ENCODE measurements at regions not wholly inside any gene's neighbourhood (a gene's known extent, or its start where the extent isn't known, plus 50 kb on each side); places are given as distances from the start of the nearest gene placed in this dataset.
"Not testable (repeated sequence)": the region's sequence is repeated elsewhere in the genome, so short reads cannot be mapped to it uniquely, and the experiment has no call there.

DNA sequence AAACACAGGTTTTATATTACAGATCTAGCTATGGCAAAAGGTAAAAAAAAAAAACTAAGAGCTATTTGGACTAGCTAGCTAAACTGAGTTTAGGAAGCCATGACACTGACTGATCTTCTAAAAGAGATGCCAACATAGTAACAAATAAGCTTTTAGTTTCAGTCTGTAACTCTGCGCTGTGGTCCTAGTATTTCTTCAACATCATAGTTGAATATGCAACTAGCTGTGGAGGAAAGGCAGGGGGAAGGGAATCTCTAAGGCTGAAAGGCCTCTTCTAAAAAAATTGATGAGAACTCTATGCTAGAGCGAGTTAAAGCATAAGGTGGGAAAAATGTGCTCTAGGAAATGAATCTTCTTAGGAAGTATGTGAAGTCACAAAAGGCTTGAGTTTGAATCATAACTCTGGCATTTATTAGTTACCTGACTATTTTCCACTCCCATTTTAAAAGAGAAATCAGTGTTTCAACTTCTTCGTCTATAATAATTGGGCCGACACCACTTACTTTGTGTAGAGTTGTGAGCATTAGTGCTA, 108.8 kb downstream of the NBPF12 start:
- H2AFZ ChIP-seq (ENCODE audit: low read depth, low read length, poor library complexity, severe bottlenecking); H3K79me2 ChIP-seq (ENCODE audit: insufficient read depth, low read length); H3K9me2 ChIP-seq (ENCODE audit: insufficient read depth); RAD21 ChIA-PET (ENCODE audit: low non-redundant PET in 1 of 2, low total read pairs in 2 of 2, uncharacterized antibody in 2 of 2, unreplicated experiment in 2 of 2); H3K4me3 ChIP-seq (replicated peaks in 1 of 2; ENCODE audit: low read depth in 1 of 2, low read length in 2 of 2); H3K9ac ChIP-seq (ENCODE audit: low read length); H3K9me3 ChIP-seq (ENCODE audit: control insufficient read depth in 1 of 2, insufficient read depth in 1 of 2, low read depth in 1 of 2, low read length in 2 of 2); DNase-seq (ENCODE audit: low read depth, low spot score); H3K4me1 ChIP-seq (ENCODE audit: control insufficient read depth in 1 of 2, insufficient read depth in 2 of 2, low read length in 2 of 2); POLR2A ChIA-PET; ATAC-seq; H4K20me1 ChIP-seq (ENCODE audit: insufficient read depth); H3K4me2 ChIP-seq (ENCODE audit: low read length); CTCF ChIA-PET; H3K27ac ChIP-seq (ENCODE audit: low read depth, low read length); BruUV-seq (replicated peaks); H3K36me3 ChIP-seq (ENCODE audit: control insufficient read depth in 1 of 2, insufficient read depth in 2 of 2, low read length in 2 of 2): not testable (repeated sequence)
- peaks cover 19% of the 10 kb centered on the region for H3K27me3 ChIP-seq (ENCODE audit: insufficient read depth, low read length)
- intact Hi-C loops (cut with micrococcal nuclease) = loop anchor here (10.0 kb wide), 1 partner anchor 1938 kb away; no protein-coding TSS in a partner anchor

GRCh38 chr1:147046189-147046862, 108.2 kb downstream of the NBPF12 start:
- Histone ChIP-seq H3K4me2 (ENCODE audit: low read length) (no peak overlapping the region), H3K9me3 (ENCODE audit: control insufficient read depth in 1 of 2, insufficient read depth in 1 of 2, low read depth in 1 of 2, low read length in 2 of 2) (no peaks in the 10 kb centered on the region), H3K9ac (ENCODE audit: low read length) (no peak overlapping the region), H3K27ac (ENCODE audit: low read depth, low read length) (no peak overlapping the region), H3K4me1 (ENCODE audit: control insufficient read depth in 1 of 2, insufficient read depth in 2 of 2, low read length in 2 of 2) (no peaks in the 10 kb centered on the region), H3K79me2 (ENCODE audit: insufficient read depth, low read length) (no peaks in the 10 kb centered on the region), H3K36me3 (ENCODE audit: control insufficient read depth in 1 of 2, insufficient read depth in 2 of 2, low read length in 2 of 2) (no peaks in the 10 kb centered on the region), H2AFZ (ENCODE audit: low read depth, low read length, poor library complexity, severe bottlenecking) (no peak overlapping the region), H3K9me2 (ENCODE audit: insufficient read depth) (no peaks in the 10 kb centered on the region), H4K20me1 (ENCODE audit: insufficient read depth) (no peaks in the 10 kb centered on the region), H3K27me3 (ENCODE audit: insufficient read depth, low read length) (peaks cover 22% of the 10 kb centered on the region), H3K4me3 (replicated peaks in 1 of 2; ENCODE audit: low read depth in 1 of 2, low read length in 2 of 2) (no peak overlapping the region)
- TF ChIP-seq EZH2phosphoT487 (IDR thresholded peaks at IDR 0.05; ENCODE audit: borderline replicate concordance) = no peak
- TF ChIP-seq, protein P1, sequence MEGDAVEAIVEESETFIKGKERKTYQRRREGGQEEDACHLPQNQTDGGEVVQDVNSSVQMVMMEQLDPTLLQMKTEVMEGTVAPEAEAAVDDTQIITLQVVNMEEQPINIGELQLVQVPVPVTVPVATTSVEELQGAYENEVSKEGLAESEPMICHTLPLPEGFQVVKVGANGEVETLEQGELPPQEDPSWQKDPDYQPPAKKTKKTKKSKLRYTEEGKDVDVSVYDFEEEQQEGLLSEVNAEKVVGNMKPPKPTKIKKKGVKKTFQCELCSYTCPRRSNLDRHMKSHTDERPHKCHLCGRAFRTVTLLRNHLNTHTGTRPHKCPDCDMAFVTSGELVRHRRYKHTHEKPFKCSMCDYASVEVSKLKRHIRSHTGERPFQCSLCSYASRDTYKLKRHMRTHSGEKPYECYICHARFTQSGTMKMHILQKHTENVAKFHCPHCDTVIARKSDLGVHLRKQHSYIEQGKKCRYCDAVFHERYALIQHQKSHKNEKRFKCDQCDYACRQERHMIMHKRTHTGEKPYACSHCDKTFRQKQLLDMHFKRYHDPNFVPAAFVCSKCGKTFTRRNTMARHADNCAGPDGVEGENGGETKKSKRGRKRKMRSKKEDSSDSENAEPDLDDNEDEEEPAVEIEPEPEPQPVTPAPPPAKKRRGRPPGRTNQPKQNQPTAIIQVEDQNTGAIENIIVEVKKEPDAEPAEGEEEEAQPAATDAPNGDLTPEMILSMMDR (IDR thresholded peaks at IDR 0.05 in 2 of 3, conservative IDR thresholded peaks at IDR 0.05 in 1 of 3; ENCODE audit: borderline replicate concordance in 1 of 3, insufficient read depth in 1 of 3, low read depth in 2 of 3, low read length in 2 of 3) = no peak
- no peak for TF ChIP-seq CEBPB (IDR thresholded peaks at IDR 0.05; ENCODE audit: low read depth)
- TF ChIP-seq SIN3A (IDR thresholded peaks at IDR 0.05; ENCODE audit: low read depth) = no peak
- no peak for TF ChIP-seq TCF7L2 (IDR thresholded peaks at IDR 0.05; ENCODE audit: borderline replicate concordance, extremely low read depth, insufficient read depth, insufficient read length)
- no peak for TF ChIP-seq FOSL1 (IDR thresholded peaks at IDR 0.05; ENCODE audit: low read depth)
- no peak for TF ChIP-seq EGR1 (IDR thresholded peaks at IDR 0.05; ENCODE audit: low read depth)
- TF ChIP-seq EZH2 (IDR thresholded peaks at IDR 0.05) = no peak
- TF ChIP-seq ELF1 (IDR thresholded peaks at IDR 0.05; ENCODE audit: borderline replicate concordance, low read depth) = no peak
- TF ChIP-seq POLR2AphosphoS5 (IDR thresholded peaks at IDR 0.05; ENCODE audit: low read depth, low read length) = no peak
- TF ChIP-seq, protein P2, sequence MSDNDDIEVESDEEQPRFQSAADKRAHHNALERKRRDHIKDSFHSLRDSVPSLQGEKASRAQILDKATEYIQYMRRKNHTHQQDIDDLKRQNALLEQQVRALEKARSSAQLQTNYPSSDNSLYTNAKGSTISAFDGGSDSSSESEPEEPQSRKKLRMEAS (IDR thresholded peaks at IDR 0.05) = no peak
- TF ChIP-seq SRF (IDR thresholded peaks at IDR 0.05; ENCODE audit: low read depth) = no peak
- TF ChIP-seq ZFX (IDR thresholded peaks at IDR 0.05) = no peak
- no peak for TF ChIP-seq CBX3 (IDR thresholded peaks at IDR 0.05; ENCODE audit: low read depth)
- TF ChIP-seq ZNF274 (IDR thresholded peaks at IDR 0.05; ENCODE audit: low read depth, low read length) = no peak
- DNase-seq (ENCODE audit: low read depth, low spot score) (no peak), ATAC-seq (no peak)
- intact Hi-C loops (cut with micrococcal nuclease) = loop anchor here (10.0 kb wide), 1 partner anchor 1938 kb away; no protein-coding TSS in a partner anchor
- CTCF ChIA-PET = no interaction called here
- RAD21 ChIA-PET (ENCODE audit: low non-redundant PET in 1 of 2, low total read pairs in 2 of 2, uncharacterized antibody in 2 of 2, unreplicated experiment in 2 of 2) = no interaction called here
- POLR2A ChIA-PET = no interaction called here
- BruUV-seq (replicated peaks) = no TSS peak
